ENCODE measurements at regions not wholly inside any gene's neighbourhood (a gene's known extent, or its start where the extent isn't known, plus 50 kb on each side); places are given as distances from the start of the nearest gene placed in this dataset.

- no peak for TF ChIP-seq TCF7 (IDR thresholded peaks at IDR 0.05; ENCODE audit: borderline replicate concordance)
- no peak for TF ChIP-seq SUPT20H (IDR thresholded peaks at IDR 0.05; ENCODE audit: borderline replicate concordance, control insufficient read depth, low read depth, low read length)
- TF ChIP-seq MEF2B (IDR thresholded peaks at IDR 0.05; ENCODE audit: partially characterized antibody, poor library complexity, severe bottlenecking) = no peak
- no peak for TF ChIP-seq IKZF1 (conservative IDR thresholded peaks at IDR 0.05)
- TF ChIP-seq SMAD5 (IDR thresholded peaks at IDR 0.05; ENCODE audit: low read depth) = no peak
- TF ChIP-seq, protein P1, sequence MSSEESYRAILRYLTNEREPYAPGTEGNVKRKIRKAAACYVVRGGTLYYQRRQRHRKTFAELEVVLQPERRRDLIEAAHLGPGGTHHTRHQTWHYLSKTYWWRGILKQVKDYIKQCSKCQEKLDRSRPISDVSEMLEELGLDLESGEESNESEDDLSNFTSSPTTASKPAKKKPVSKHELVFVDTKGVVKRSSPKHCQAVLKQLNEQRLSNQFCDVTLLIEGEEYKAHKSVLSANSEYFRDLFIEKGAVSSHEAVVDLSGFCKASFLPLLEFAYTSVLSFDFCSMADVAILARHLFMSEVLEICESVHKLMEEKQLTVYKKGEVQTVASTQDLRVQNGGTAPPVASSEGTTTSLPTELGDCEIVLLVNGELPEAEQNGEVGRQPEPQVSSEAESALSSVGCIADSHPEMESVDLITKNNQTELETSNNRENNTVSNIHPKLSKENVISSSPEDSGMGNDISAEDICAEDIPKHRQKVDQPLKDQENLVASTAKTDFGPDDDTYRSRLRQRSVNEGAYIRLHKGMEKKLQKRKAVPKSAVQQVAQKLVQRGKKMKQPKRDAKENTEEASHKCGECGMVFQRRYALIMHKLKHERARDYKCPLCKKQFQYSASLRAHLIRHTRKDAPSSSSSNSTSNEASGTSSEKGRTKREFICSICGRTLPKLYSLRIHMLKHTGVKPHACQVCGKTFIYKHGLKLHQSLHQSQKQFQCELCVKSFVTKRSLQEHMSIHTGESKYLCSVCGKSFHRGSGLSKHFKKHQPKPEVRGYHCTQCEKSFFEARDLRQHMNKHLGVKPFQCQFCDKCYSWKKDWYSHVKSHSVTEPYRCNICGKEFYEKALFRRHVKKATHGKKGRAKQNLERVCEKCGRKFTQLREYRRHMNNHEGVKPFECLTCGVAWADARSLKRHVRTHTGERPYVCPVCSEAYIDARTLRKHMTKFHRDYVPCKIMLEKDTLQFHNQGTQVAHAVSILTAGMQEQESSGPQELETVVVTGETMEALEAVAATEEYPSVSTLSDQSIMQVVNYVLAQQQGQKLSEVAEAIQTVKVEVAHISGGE (CRISPR knock-in tag; IDR thresholded peaks at IDR 0.05) = no peak
- TF ChIP-seq MTA2 (IDR thresholded peaks at IDR 0.05; ENCODE audit: low read depth) = no peak
- no peak for TF ChIP-seq NFXL1 (IDR thresholded peaks at IDR 0.05; ENCODE audit: borderline replicate concordance)
These were observed 1194.0 kb downstream of the PCDH9 start (continued) for GRCh38 chr13:66036024-66036614.

DNA sequence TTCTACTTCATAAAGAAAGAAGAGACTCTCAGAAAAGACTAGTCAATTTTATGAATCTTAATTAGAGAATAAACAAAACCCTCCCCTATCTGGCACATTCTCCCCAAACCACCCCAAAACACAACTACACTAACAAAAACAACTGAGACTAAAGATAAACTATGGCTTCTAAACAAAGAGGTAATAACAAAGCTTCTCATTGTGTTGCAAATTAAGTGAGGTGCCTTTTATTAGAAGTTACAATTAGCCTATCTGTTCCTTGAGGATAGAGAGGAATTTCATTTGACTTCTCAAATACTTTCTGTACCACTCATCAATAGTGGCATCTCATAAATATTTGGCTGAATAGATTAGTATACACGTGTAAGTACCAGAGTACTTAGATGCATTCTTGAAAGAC is 1196.2 kb downstream of the PCDH9 start:
- H3K9me3 ChIP-seq (replicated peaks; ENCODE audit: control insufficient read depth, insufficient read depth, low read length) = no peaks in the 10 kb centered on the region
- ChIA-PET CTCF (no interaction called here), SMC1A (ENCODE audit: uncharacterized antibody, unreplicated experiment) (no interaction called here), POLR2A (no interaction called here), RAD21 (ENCODE audit: unreplicated experiment) (no interaction called here)
- BruUV-seq (replicated peaks) = no TSS peak
- H3K4me3 ChIP-seq = no peak overlapping the region
- FAIRE-seq (no peak), DNase-seq (ENCODE audit: low read depth, low spot score) (no peak), ATAC-seq (no peak)
- H3K4me2 ChIP-seq (ENCODE audit: control insufficient read depth, insufficient read depth) = no peak overlapping the region
- H3K4me1 ChIP-seq (ENCODE audit: control insufficient read depth, insufficient read depth, low read length) = no peaks in the 10 kb centered on the region
- intact Hi-C loops (cut with micrococcal nuclease; ENCODE audit: unreplicated experiment) (no loop called here), in situ Hi-C loops (cut with MboI) (no loop called here)
- H3K79me2 ChIP-seq (ENCODE audit: control insufficient read depth, insufficient read depth, low read length) = no peaks in the 10 kb centered on the region
- H3K27me3 ChIP-seq (replicated peaks in 1 of 2; ENCODE audit: control insufficient read depth in 2 of 2, insufficient read depth in 2 of 2, low read length in 1 of 2) = no peaks in the 10 kb centered on the region
- H3K27ac ChIP-seq (ENCODE audit: control insufficient read depth, insufficient read depth) = no peak overlapping the region
- H3K36me3 ChIP-seq (ENCODE audit: control insufficient read depth in 2 of 2, insufficient read depth in 2 of 2, low read length in 1 of 2) = no peaks in the 10 kb centered on the region
- no peaks in the 10 kb centered on the region for H4K20me1 ChIP-seq (ENCODE audit: control insufficient read depth, insufficient read depth)
- no peak overlapping the region for H3K9ac ChIP-seq (ENCODE audit: control insufficient read depth, insufficient read depth, low read length)
- H2AFZ ChIP-seq (ENCODE audit: control insufficient read depth, low read depth, low read length) = no peak overlapping the region
- 0% methylated on average over 1 of the region's 1 CpG for WGBS (ENCODE audit: insufficient coverage, insufficient replicate concordance, low lambda C conversion rate, missing lambda C conversion rate)
- TF ChIP-seq, protein P2, sequence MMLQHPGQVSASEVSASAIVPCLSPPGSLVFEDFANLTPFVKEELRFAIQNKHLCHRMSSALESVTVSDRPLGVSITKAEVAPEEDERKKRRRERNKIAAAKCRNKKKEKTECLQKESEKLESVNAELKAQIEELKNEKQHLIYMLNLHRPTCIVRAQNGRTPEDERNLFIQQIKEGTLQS (IDR thresholded peaks at IDR 0.05; ENCODE audit: borderline replicate concordance, extremely low read depth, low read depth, low read length) = no peak
- no peak for TF ChIP-seq SMARCA5 (IDR thresholded peaks at IDR 0.05)
- TF ChIP-seq BCL3 (IDR thresholded peaks at IDR 0.05; ENCODE audit: borderline replicate concordance, insufficient read depth, low read depth, low read length, poor library complexity, severe bottlenecking) = no peak
- no peak for TF ChIP-seq KLF5 (IDR thresholded peaks at IDR 0.05; ENCODE audit: partially characterized antibody)
- no peak for TF ChIP-seq CUX1 (IDR thresholded peaks at IDR 0.05; ENCODE audit: insufficient replicate concordance, low read depth, low read length)
